Testis (tissue), 2 donors: ENCODE measurements at regions not wholly inside any gene's neighbourhood (a gene's known extent, or its start where the extent isn't known, plus 50 kb on each side); places are given as distances from the start of the nearest gene placed in this dataset.

Experiments
- DNase-seq: peaks from one replicate; pipeline ENCODE4 v3.0.0-alpha.2; 2019
- H3K27ac ChIP-seq, 2 donors: fragments of 200-600 bp; sonication (generic); one replicate each; pipeline ENCODE4 v1.5.1; 2019
- H3K27me3 ChIP-seq: fragments of 200-600 bp; sonication (generic); one replicate; pipeline ENCODE4 v1.5.1; 2019
- H3K36me3 ChIP-seq: fragments of 200-600 bp; sonication (generic); one replicate; pipeline ENCODE4 v1.5.1; 2017; ENCODE audit warnings: low read depth; ENCODE audit errors: missing control alignments
- H3K4me1 ChIP-seq: fragments of 200-600 bp; sonication (generic); one replicate; pipeline ENCODE4 v1.5.1; 2019
- H3K4me3 ChIP-seq, 2 donors: fragments of 200-600 bp; sonication (generic); one replicate each; pipeline ENCODE4 v1.5.1; 2017 to 2019
- H3K9me3 ChIP-seq: fragments of 200-600 bp; sonication (generic); one replicate; pipeline ENCODE4 v1.5.1; 2017
- CTCF ChIP-seq, 3 experiments: fragments of 450-650 bp in 2 of 3; fragments of 200-600 bp in 1 of 3; sonication (generic) in 1 of 3; IDR thresholded peaks; one replicate each; pipeline ENCODE4 v1.5.1; 2016 to 2019; ENCODE audit warnings: antibody characterized with exemption in 3 of 3, mild to moderate bottlenecking in 2 of 3, moderate library complexity in 1 of 3
- POLR2A ChIP-seq: fragments of 450-650 bp; IDR thresholded peaks from one replicate; pipeline ENCODE4 v1.6.1; 2017; ENCODE audit warnings: antibody characterized with exemption, mild to moderate bottlenecking, moderate library complexity
- WGBS, 2 donors: methylation state at CpG; one replicate each; pipeline ENCODE4 v1.1.5; 2018; 5-methylcytosine and 5-hydroxymethylcytosine counted together
- intact Hi-C: fragments of 100-400 bp; cut with DNase I; formaldehyde crosslinking; loops from one replicate; pipeline ENCODE4 v1.15.1; 2023; ENCODE audit warnings: low total_unique reads

- intact Hi-C loops = no loop called here
- Histone ChIP-seq H3K27ac (no peak overlapping the region), H3K4me3 (no peak overlapping the region), H3K36me3 (no peaks in the 10 kb centered on the region), H3K9me3 (no peaks in the 10 kb centered on the region), H3K27me3 (no peaks in the 10 kb centered on the region), H3K4me1 (no peaks in the 10 kb centered on the region)
- TF ChIP-seq CTCF (IDR thresholded peaks at IDR 0.05) (no peak), POLR2A (no peak)
- DNase-seq = no peak
- 77 to 84% methylated on average over 9 to 10 of the region's 10 CpGs for WGBS, 2 donors
Observed at GRCh38 chr1:29672416-29673227, 436.3 kb downstream of the PTPRU start.

GRCh38 chr1:29671446-29672356 is 435.4 kb downstream of the PTPRU start:
- H3K36me3 ChIP-seq = no peaks in the 10 kb centered on the region
- no peaks in the 10 kb centered on the region for H3K4me1 ChIP-seq
- H3K4me3 ChIP-seq = no peak overlapping the region
- H3K27me3 ChIP-seq = no peaks in the 10 kb centered on the region
- H3K27ac ChIP-seq = no peak overlapping the region
- H3K9me3 ChIP-seq = no peaks in the 10 kb centered on the region
- no peak for TF ChIP-seq CTCF (IDR thresholded peaks at IDR 0.05)
- no peak for TF ChIP-seq POLR2A
- intact Hi-C loops = no loop called here
- DNase-seq = no peak
- 76 to 80% methylated on average over 14 of the region's 14 CpGs for WGBS, 2 donors

GRCh38 chr1:29670752-29671151 is 434.4 kb downstream of the PTPRU start:
- H3K4me3 ChIP-seq = no peak overlapping the region
- no peak for DNase-seq
- H3K4me1 ChIP-seq = no peaks in the 10 kb centered on the region
- TF ChIP-seq POLR2A = no peak
- no peak for TF ChIP-seq CTCF (IDR thresholded peaks at IDR 0.05)
- H3K36me3 ChIP-seq = no peaks in the 10 kb centered on the region
- no peaks in the 10 kb centered on the region for H3K27me3 ChIP-seq
- H3K27ac ChIP-seq = no peak overlapping the region
- intact Hi-C loops = no loop called here
- no peaks in the 10 kb centered on the region for H3K9me3 ChIP-seq
- WGBS, 2 donors = 86 to 87% methylated on average over 7 of the region's 7 CpGs

GRCh38 chr1:29669912-29670311 is 433.6 kb downstream of the PTPRU start:
- intact Hi-C loops = no loop called here

More at GRCh38 chr1:29669912-29670311, 433.6 kb downstream of the PTPRU start:
- no peaks in the 10 kb centered on the region for H3K9me3 ChIP-seq
- no peaks in the 10 kb centered on the region for H3K4me1 ChIP-seq
- WGBS, 2 donors = 63 to 84% methylated on average over 2 to 3 of the region's 3 CpGs
- H3K27ac ChIP-seq = no peak overlapping the region
- no peaks in the 10 kb centered on the region for H3K36me3 ChIP-seq
- no peak for DNase-seq
- no peaks in the 10 kb centered on the region for H3K27me3 ChIP-seq
- no peak overlapping the region for H3K4me3 ChIP-seq
- no peak for TF ChIP-seq POLR2A
- no peak for TF ChIP-seq CTCF (IDR thresholded peaks at IDR 0.05)
